Cardiac fibroblast (primary cell): ENCODE measurements at regions not wholly inside any gene's neighbourhood (a gene's known extent, or its start where the extent isn't known, plus 50 kb on each side); places are given as distances from the start of the nearest gene placed in this dataset.

Experiments
- DNase-seq, 2 donors: peaks; one replicate each; pipeline versions ENCODE4 v3.0.0 to v3.0.0-alpha.2; 2010; ENCODE audit warnings: low read depth in 2 of 2
- H3K4me3 ChIP-seq, 2 donors: replicated peaks in 1 of 2; 1 replicate in 1 of 2; 2 replicates in 1 of 2; pipeline ENCODE4 v1.5.1; 2011; ENCODE audit warnings: low read depth in 2 of 2, low read length in 2 of 2, mild to moderate bottlenecking in 2 of 2, moderate library complexity in 1 of 2
- TF ChIP-seq, protein P1 (sequence below): IDR thresholded peaks from one replicate; pipeline ENCODE4 v1.5.1; 2011; ENCODE audit warnings: low read depth, mild to moderate bottlenecking, low read length, inconsistent platforms

DNA sequence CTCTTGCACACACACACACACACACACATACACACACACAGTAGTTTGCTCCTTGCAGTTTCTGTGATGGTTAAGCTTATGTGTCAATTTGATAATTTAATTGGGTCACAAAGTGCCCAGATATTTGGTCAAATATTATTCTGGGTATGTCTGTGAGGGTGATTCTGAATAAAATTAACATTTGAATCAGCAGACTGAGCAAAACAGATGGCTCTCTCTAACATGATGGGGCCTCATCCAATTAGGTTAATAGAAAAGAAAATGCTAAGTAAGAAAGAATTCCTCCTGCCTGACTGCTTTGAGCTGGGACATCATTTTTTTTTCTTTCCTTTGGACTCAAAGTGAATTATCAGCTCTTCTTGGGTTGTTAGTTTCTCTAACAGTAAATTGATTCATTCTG is 191.2 kb upstream of the INTU start:
- TF ChIP-seq, protein P1, sequence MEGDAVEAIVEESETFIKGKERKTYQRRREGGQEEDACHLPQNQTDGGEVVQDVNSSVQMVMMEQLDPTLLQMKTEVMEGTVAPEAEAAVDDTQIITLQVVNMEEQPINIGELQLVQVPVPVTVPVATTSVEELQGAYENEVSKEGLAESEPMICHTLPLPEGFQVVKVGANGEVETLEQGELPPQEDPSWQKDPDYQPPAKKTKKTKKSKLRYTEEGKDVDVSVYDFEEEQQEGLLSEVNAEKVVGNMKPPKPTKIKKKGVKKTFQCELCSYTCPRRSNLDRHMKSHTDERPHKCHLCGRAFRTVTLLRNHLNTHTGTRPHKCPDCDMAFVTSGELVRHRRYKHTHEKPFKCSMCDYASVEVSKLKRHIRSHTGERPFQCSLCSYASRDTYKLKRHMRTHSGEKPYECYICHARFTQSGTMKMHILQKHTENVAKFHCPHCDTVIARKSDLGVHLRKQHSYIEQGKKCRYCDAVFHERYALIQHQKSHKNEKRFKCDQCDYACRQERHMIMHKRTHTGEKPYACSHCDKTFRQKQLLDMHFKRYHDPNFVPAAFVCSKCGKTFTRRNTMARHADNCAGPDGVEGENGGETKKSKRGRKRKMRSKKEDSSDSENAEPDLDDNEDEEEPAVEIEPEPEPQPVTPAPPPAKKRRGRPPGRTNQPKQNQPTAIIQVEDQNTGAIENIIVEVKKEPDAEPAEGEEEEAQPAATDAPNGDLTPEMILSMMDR: no peak
- H3K4me3 ChIP-seq: no peak overlapping the region
- no peak for DNase-seq

DNA sequence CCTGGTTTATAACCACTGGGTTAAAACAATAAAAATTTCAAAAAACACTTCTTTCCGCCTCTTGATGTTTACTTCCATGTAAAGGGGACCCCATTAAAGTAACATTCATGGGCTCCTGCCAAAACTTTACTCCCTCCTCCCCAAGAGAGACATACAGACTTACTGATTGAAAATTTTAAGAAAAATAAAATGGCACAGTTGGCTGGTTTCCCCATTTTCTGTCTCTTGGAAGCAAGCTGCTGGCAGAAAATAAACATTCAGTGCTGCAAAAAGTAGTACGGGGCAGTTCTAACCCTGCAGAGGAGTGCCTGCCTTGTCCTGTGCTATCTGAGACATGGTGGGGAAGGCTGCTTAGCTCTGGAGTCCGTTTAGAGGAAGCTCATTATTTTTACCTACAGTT is 187.3 kb upstream of the INTU start:
- TF ChIP-seq, protein P1: no peak
- DNase-seq: no peak
- H3K4me3 ChIP-seq: no peak overlapping the region

DNA sequence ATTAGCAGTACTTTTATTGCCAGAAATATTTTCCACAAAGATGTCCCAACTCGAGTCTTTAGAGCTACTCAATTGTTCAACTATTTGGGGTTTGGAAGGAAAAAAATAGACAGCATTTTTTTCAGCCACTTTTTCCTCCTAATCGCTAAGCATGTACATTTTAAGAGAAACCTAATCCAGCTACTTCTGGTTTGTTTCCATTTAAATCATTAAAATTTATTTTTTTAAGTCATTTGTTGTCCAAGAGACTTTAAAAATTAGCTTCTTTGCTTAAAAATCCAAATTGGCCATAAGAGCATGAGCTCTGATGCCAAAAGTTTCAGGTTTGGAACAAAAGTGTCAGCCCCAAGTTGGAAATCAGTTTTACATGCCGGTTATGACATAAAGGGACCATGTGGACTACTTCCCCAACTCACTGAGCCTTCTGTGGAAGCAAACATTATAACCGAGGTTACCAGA is 186.3 kb upstream of the INTU start:
- TF ChIP-seq, protein P1: no peak
- no peak overlapping the region for H3K4me3 ChIP-seq
- DNase-seq: no peak

DNA sequence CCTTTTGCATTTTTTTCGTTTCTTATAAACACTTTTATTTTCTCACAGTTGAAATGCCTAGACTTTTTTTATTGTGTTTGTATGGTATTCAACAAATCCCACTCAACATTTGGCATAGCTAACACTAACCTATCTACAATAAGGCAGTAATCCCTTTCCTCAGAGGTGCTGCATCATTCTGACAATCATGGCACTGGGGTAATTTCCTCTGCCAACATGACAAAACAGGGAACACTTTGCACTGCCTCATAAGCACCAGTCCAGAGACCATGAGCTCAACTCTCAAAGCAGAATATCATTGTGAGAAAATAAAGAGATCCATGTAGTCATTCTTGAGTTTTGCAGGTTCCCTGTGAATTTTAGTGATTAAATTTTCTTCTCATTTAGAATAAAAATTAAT is 183.8 kb upstream of the INTU start:
- DNase-seq: no peak
- TF ChIP-seq, protein P1: no peak
- no peak overlapping the region for H3K4me3 ChIP-seq

DNA sequence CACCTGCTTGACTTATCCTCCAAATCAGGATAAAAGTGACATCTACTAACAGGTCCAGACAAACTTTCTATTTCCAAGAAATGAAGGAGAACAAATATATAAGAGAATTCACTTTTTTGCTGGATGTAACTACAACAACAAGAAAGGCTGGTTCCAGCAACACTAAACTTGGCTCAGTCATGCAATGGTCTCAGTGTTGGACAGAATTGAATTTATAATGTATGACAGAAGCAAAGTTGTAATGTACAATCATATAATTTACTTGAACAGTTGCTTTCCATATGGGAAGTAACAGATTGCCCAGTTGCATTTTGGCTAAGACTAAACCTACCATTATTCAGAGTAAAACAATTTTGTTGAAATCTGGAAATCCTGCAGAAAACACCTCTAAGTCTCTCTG is 183.3 kb upstream of the INTU start:
- no peak overlapping the region for H3K4me3 ChIP-seq
- TF ChIP-seq, protein P1: no peak
- DNase-seq: no peak

DNA sequence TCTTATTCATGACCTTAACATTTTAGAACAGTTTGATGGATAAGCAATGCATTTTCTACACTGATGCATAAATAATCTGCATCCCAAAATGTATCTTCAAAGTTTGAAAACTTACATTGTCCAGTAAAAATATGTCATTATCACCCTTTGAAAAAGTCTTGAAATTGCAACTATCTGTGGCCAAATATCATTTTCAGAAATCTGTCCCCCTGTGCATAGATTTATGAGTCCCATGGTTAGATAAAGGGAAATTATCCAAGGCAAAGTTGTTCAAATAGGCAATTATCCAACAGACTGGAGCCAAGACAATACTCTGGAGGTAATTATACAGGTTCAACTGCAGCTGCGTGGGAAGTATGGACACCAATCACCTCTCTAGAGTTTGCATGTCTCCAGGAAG is 182.5 kb upstream of the INTU start:
- no peak for DNase-seq
- H3K4me3 ChIP-seq: no peak overlapping the region
- TF ChIP-seq, protein P1: no peak

DNA sequence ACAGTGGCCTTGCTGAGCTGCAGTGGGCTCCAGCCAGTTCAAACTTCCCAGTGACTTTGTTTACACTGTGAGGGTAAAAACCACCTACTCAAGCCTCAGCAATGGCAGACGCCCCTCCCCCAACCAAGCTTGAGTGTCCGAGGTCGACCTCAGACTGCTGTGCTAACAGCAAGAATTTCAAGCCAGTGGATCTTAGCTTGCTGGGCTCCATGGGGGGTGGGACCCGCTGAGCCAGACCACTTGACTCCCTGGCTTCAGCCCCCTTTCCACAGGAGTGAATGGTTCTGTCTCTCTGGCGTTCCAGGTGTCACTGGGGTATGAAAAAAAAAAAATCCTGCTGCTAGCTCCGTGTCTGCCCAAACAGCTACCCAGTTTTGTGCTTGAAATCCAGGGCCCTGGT is 168.9 kb upstream of the INTU start:
- TF ChIP-seq, protein P1: no peak
- no peak for DNase-seq
- no peak overlapping the region for H3K4me3 ChIP-seq
